Activated B cell treated with CpG ODN at 0.5 μM for 24 hours (primary cell): ENCODE measurements at regions not wholly inside any gene's neighbourhood (a gene's known extent, or its start where the extent isn't known, plus 50 kb on each side); places are given as distances from the start of the nearest gene placed in this dataset.

ENCODE experiments used
- ATAC-seq: fragments of 200-7000 bp; cut with Tn5 transposase; one replicate; pipeline ENCODE4 v1.10.0; 2021; ENCODE audit warnings: low read depth, mild to moderate bottlenecking, moderate library complexity
- CTCF ChIA-PET: fragments of 350-600 bp; sonication (Branson Sonifier 250); formaldehyde crosslinking; loops from one replicate; lab custom pipeline; 2021; ENCODE audit warnings: antibody characterized with exemption; lab: Charles Lee
- POLR2A ChIA-PET: fragments of 350-600 bp; sonication (Branson Sonifier 250); formaldehyde crosslinking; loops from one replicate; lab custom pipeline; 2021; ENCODE audit warnings: antibody characterized with exemption; lab: Charles Lee
- DNase-seq: peaks from one replicate; pipeline ENCODE4 v3.0.0; 2022
- H3K27ac Mint-ChIP-seq: one replicate; pipeline ENCODE4 v1.8.0; 2020; ENCODE audit warnings: mixed read lengths
- H3K27me3 Mint-ChIP-seq: one replicate; pipeline ENCODE4 v1.8.0; 2021; ENCODE audit warnings: mixed read lengths
- H3K36me3 Mint-ChIP-seq: one replicate; pipeline ENCODE4 v1.8.0; 2021; ENCODE audit warnings: low read depth, mixed read lengths
- H3K4me1 Mint-ChIP-seq: one replicate; pipeline ENCODE4 v1.8.0; 2021; ENCODE audit warnings: mixed read lengths
- H3K4me3 Mint-ChIP-seq: one replicate; pipeline ENCODE4 v1.8.0; 2020; ENCODE audit warnings: mild to moderate bottlenecking, mixed read lengths
- H3K9me3 Mint-ChIP-seq: one replicate; pipeline ENCODE4 v1.8.0; 2020; ENCODE audit warnings: mixed read lengths
- intact Hi-C: fragments of 100-400 bp; cut with micrococcal nuclease; formaldehyde crosslinking; loops from one replicate; pipeline ENCODE4 v1.15.1; 2024
- TF ChIP-seq, protein P1 (sequence below): fragments of 200-600 bp; IDR thresholded peaks from one replicate; pipeline ENCODE4 v1.8.0; 2022; ENCODE audit warnings: antibody characterized with exemption, mild to moderate bottlenecking

GRCh38 chr2:226600802-226601201, 198.8 kb downstream of the IRS1 start:
- ChIA-PET CTCF (no interaction called here), POLR2A (no interaction called here)
- intact Hi-C loops = no loop called here
- DNase-seq (no peak), ATAC-seq (no peak)
- TF ChIP-seq, protein P1, sequence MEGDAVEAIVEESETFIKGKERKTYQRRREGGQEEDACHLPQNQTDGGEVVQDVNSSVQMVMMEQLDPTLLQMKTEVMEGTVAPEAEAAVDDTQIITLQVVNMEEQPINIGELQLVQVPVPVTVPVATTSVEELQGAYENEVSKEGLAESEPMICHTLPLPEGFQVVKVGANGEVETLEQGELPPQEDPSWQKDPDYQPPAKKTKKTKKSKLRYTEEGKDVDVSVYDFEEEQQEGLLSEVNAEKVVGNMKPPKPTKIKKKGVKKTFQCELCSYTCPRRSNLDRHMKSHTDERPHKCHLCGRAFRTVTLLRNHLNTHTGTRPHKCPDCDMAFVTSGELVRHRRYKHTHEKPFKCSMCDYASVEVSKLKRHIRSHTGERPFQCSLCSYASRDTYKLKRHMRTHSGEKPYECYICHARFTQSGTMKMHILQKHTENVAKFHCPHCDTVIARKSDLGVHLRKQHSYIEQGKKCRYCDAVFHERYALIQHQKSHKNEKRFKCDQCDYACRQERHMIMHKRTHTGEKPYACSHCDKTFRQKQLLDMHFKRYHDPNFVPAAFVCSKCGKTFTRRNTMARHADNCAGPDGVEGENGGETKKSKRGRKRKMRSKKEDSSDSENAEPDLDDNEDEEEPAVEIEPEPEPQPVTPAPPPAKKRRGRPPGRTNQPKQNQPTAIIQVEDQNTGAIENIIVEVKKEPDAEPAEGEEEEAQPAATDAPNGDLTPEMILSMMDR = no peak
- Mint-ChIP-seq H3K4me1 (no peaks in the 10 kb centered on the region), H3K4me3 (no peak overlapping the region), H3K27me3 (peaks cover 13% of the 10 kb centered on the region), H3K36me3 (no peaks in the 10 kb centered on the region), H3K27ac (no peak overlapping the region), H3K9me3 (no peaks in the 10 kb centered on the region)

DNA sequence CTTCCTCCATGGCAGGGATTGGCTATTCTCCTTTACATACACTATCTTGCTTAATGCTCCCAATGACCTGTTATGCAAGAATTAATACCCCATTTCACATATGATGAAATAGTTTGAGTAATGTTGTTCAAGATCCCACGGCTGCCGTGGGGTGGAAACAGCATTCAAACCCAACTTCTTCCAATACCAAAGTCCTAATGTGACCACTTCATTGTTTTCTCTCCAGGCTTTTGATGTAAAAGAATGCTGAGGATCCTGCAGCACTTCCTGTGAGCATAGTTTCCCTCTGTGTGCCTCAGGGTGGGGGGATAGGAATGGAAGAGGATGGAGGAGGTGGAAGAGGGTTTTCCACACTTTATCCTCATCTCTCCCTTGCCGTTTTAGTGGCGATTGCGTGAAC, 199.4 kb downstream of the IRS1 start:
- Mint-ChIP-seq H3K9me3 (no peaks in the 10 kb centered on the region), H3K36me3 (no peaks in the 10 kb centered on the region)

GRCh38 chr2:226589043-226589442, 210.6 kb downstream of the IRS1 start:
- DNase-seq (no peak), ATAC-seq (no peak)
- no peaks in the 10 kb centered on the region for H3K4me1 Mint-ChIP-seq
- peaks cover 9% of the 10 kb centered on the region for H3K27me3 Mint-ChIP-seq
- no peak overlapping the region for H3K4me3 Mint-ChIP-seq
- H3K9me3 Mint-ChIP-seq = no peaks in the 10 kb centered on the region
- POLR2A ChIA-PET = no interaction called here
- TF ChIP-seq, protein P1 = no peak
- intact Hi-C loops = no loop called here
- CTCF ChIA-PET = no interaction called here
- H3K36me3 Mint-ChIP-seq = no peaks in the 10 kb centered on the region
- H3K27ac Mint-ChIP-seq = no peak overlapping the region

More for the DNA sequence above, 199.4 kb downstream of the IRS1 start:
- no peaks in the 10 kb centered on the region for H3K4me1 Mint-ChIP-seq
- intact Hi-C loops = no loop called here
- POLR2A ChIA-PET = no interaction called here
- no peak for ATAC-seq
- no peak for DNase-seq
- CTCF ChIA-PET = no interaction called here
- TF ChIP-seq, protein P1 = no peak
- no peak overlapping the region for H3K27ac Mint-ChIP-seq
- peaks cover 13% of the 10 kb centered on the region for H3K27me3 Mint-ChIP-seq
- H3K4me3 Mint-ChIP-seq = no peak overlapping the region

DNA sequence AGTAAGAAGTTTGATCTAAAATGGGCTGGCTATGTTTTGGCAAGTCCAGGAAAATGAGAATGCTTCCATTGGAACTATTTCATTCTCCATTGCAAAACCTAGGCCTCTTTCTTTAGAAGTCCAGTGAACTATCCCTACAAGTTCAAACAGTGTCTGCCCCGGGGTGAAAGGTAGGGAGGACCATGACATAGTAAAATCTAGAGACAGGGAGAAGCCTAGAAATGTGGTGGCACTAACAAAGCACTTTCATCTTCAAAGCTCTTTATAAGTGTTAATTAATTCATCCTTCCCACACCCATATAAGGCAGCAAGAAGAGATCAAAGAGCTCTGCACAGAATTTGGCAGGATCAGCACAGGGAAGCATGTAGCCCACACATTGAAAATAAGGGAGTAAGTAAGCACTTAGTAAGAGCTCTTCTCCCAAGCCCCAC, 214.5 kb downstream of the IRS1 start:
- Mint-ChIP-seq H3K9me3 (no peaks in the 10 kb centered on the region), H3K27me3 (peaks cover 3% of the 10 kb centered on the region), H3K4me3 (no peak overlapping the region), H3K27ac (no peak overlapping the region), H3K4me1 (no peaks in the 10 kb centered on the region), H3K36me3 (no peaks in the 10 kb centered on the region)
- ChIA-PET POLR2A (interaction anchor here (0.6 kb wide), 1 partner anchor 41 kb away, joined by 7 read pairs; no protein-coding TSS in a partner anchor), CTCF (no interaction called here)
- intact Hi-C loops = no loop called here
- ATAC-seq (no peak), DNase-seq (no peak)
- TF ChIP-seq, protein P1 = no peak

GRCh38 chr2:226584518-226585055, 215.0 kb downstream of the IRS1 start:
- Mint-ChIP-seq H3K36me3 (no peaks in the 10 kb centered on the region), H3K27me3 (peaks cover 3% of the 10 kb centered on the region), H3K27ac (no peak overlapping the region), H3K9me3 (no peaks in the 10 kb centered on the region), H3K4me3 (no peak overlapping the region), H3K4me1 (no peaks in the 10 kb centered on the region)
- no peak for DNase-seq
- TF ChIP-seq, protein P1 = no peak
- no peak for ATAC-seq
- intact Hi-C loops = no loop called here
- POLR2A ChIA-PET = no interaction called here
- CTCF ChIA-PET = no interaction called here
